ENCODE measurements at regions not wholly inside any gene's neighbourhood (a gene's known extent, or its start where the extent isn't known, plus 50 kb on each side); places are given as distances from the start of the nearest gene placed in this dataset.

DNA sequence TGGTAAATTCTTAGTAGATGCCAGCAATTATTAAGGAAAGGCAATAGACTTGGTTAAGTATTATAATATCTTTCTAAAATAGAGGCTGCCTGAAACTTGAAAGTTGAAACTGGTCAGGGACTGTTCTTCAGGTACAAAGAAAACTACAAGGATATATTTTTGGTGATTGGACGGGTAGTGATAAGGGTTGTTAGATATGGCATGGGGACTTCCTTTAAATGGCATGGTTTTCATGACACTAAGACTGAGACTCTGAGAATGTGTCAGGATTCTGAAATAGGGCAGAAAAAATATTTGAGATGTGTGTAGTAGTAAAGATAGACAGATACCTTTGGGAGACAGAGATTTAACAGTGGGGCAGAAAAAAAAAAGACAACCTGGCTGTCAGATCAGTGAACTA is 108.4 kb upstream of the SLC5A12 start:
- Histone ChIP-seq H3K9me3 (ENCODE audit: insufficient read depth, low read depth, low read length) (no peaks in the 10 kb centered on the region), H3K9ac (ENCODE audit: low read depth, low read length, poor library complexity, severe bottlenecking) (no peak overlapping the region), H3F3A (ENCODE audit: low read depth) (no peaks in the 10 kb centered on the region), H3K4me1 (ENCODE audit: insufficient read depth, low read length, poor library complexity, severe bottlenecking) (no peaks in the 10 kb centered on the region), H3K4me2 (ENCODE audit: low read depth, low read length, poor library complexity, severe bottlenecking) (no peak overlapping the region), H3K4me3 (ENCODE audit: low read length, poor library complexity, severe bottlenecking) (no peak overlapping the region), H3K36me3 (ENCODE audit: insufficient read depth, low read length) (no peaks in the 10 kb centered on the region), H3K9me2 (replicated peaks; ENCODE audit: low read depth, low read length) (no peaks in the 10 kb centered on the region), H2AFZ (ENCODE audit: low read length) (no peak overlapping the region), H3K27me3 (ENCODE audit: insufficient read depth, low read length, poor library complexity, severe bottlenecking) (no peaks in the 10 kb centered on the region), H3K79me2 (ENCODE audit: insufficient read depth, low read length) (no peaks in the 10 kb centered on the region), H4K20me1 (ENCODE audit: insufficient read depth, low read length, poor library complexity, severe bottlenecking) (no peaks in the 10 kb centered on the region)
- no peak for TF ChIP-seq EZH2phosphoT487 (IDR thresholded peaks at IDR 0.05; ENCODE audit: borderline replicate concordance)
- TF ChIP-seq, protein P1, sequence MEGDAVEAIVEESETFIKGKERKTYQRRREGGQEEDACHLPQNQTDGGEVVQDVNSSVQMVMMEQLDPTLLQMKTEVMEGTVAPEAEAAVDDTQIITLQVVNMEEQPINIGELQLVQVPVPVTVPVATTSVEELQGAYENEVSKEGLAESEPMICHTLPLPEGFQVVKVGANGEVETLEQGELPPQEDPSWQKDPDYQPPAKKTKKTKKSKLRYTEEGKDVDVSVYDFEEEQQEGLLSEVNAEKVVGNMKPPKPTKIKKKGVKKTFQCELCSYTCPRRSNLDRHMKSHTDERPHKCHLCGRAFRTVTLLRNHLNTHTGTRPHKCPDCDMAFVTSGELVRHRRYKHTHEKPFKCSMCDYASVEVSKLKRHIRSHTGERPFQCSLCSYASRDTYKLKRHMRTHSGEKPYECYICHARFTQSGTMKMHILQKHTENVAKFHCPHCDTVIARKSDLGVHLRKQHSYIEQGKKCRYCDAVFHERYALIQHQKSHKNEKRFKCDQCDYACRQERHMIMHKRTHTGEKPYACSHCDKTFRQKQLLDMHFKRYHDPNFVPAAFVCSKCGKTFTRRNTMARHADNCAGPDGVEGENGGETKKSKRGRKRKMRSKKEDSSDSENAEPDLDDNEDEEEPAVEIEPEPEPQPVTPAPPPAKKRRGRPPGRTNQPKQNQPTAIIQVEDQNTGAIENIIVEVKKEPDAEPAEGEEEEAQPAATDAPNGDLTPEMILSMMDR (conservative IDR thresholded peaks at IDR 0.05; ENCODE audit: low read length): no peak

DNA sequence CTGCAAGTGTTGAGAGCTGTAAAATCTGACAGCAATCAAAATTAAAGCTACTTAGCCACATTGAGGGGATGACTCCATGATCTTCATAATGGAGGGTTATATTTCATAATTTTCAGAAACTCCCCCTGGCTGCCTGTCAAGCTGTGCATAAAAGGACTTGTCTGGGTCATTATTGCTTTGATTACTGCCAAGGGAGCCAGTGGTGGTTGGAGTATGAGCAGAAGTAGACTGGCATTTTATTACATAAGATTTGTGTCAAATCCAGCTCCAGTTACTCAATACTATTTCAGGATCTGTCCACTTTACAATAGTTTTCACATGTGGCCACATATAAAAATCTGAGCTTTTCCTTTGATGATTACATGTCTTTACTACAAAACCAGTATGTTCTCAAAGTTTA is 108.9 kb upstream of the SLC5A12 start:
- Histone ChIP-seq H3K79me2 (ENCODE audit: insufficient read depth, low read length) (no peaks in the 10 kb centered on the region), H3F3A (ENCODE audit: low read depth) (no peaks in the 10 kb centered on the region), H3K9me2 (replicated peaks; ENCODE audit: low read depth, low read length) (no peaks in the 10 kb centered on the region), H3K4me2 (ENCODE audit: low read depth, low read length, poor library complexity, severe bottlenecking) (no peak overlapping the region), H3K4me1 (ENCODE audit: insufficient read depth, low read length, poor library complexity, severe bottlenecking) (no peaks in the 10 kb centered on the region), H3K27me3 (ENCODE audit: insufficient read depth, low read length, poor library complexity, severe bottlenecking) (no peaks in the 10 kb centered on the region), H3K9me3 (ENCODE audit: insufficient read depth, low read depth, low read length) (no peaks in the 10 kb centered on the region), H3K4me3 (ENCODE audit: low read length, poor library complexity, severe bottlenecking) (no peak overlapping the region), H2AFZ (ENCODE audit: low read length) (no peak overlapping the region), H3K36me3 (ENCODE audit: insufficient read depth, low read length) (no peaks in the 10 kb centered on the region), H3K9ac (ENCODE audit: low read depth, low read length, poor library complexity, severe bottlenecking) (no peak overlapping the region), H4K20me1 (ENCODE audit: insufficient read depth, low read length, poor library complexity, severe bottlenecking) (no peaks in the 10 kb centered on the region)
- no peak for TF ChIP-seq EZH2phosphoT487 (IDR thresholded peaks at IDR 0.05; ENCODE audit: borderline replicate concordance)
- TF ChIP-seq, protein P1 (conservative IDR thresholded peaks at IDR 0.05; ENCODE audit: low read length): no peak

DNA sequence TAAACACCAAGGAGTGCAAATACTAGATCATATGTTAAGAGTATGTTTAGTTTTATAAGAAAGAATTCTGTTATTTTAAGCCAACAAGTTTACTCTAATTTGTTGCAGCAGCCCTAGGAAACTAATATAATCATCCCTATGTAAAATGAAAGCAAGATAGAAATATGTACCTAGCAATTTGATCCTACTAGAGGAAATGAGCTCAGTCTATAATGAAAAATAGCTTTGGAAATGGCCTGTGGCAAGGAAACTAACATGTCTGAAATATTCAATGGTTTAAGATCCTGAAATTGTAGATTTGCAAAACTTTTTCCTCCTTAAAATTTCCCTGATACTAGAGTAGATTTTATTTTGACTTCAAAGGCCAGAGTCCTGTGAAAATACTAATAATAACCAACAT is 112.7 kb upstream of the SLC5A12 start:
- Histone ChIP-seq H3F3A (ENCODE audit: low read depth) (no peaks in the 10 kb centered on the region), H3K4me3 (ENCODE audit: low read length, poor library complexity, severe bottlenecking) (no peak overlapping the region), H3K4me1 (ENCODE audit: insufficient read depth, low read length, poor library complexity, severe bottlenecking) (no peaks in the 10 kb centered on the region), H3K36me3 (ENCODE audit: insufficient read depth, low read length) (no peaks in the 10 kb centered on the region), H3K9me2 (replicated peaks; ENCODE audit: low read depth, low read length) (no peaks in the 10 kb centered on the region), H3K79me2 (ENCODE audit: insufficient read depth, low read length) (no peaks in the 10 kb centered on the region), H3K4me2 (ENCODE audit: low read depth, low read length, poor library complexity, severe bottlenecking) (no peak overlapping the region), H3K27me3 (ENCODE audit: insufficient read depth, low read length, poor library complexity, severe bottlenecking) (no peaks in the 10 kb centered on the region), H3K9ac (ENCODE audit: low read depth, low read length, poor library complexity, severe bottlenecking) (no peak overlapping the region), H4K20me1 (ENCODE audit: insufficient read depth, low read length, poor library complexity, severe bottlenecking) (no peaks in the 10 kb centered on the region), H3K9me3 (ENCODE audit: insufficient read depth, low read depth, low read length) (no peaks in the 10 kb centered on the region), H2AFZ (ENCODE audit: low read length) (no peak overlapping the region)
- TF ChIP-seq, protein P1 (conservative IDR thresholded peaks at IDR 0.05; ENCODE audit: low read length): no peak
- no peak for TF ChIP-seq EZH2phosphoT487 (IDR thresholded peaks at IDR 0.05; ENCODE audit: borderline replicate concordance)

All from Loucy (cell line).